HG02870 (cell line): ENCODE measurements at regions not wholly inside any gene's neighbourhood (a gene's known extent, or its start where the extent isn't known, plus 50 kb on each side); places are given as distances from the start of the nearest gene placed in this dataset.

ENCODE experiments used
- ATAC-seq: cut with Tn5 transposase; IDR thresholded peaks from one replicate; pipeline ENCODE4 v1.9.1; 2021; ENCODE audit warnings: mild to moderate bottlenecking, moderate library complexity; ENCODE audit not compliant: unreplicated experiment

DNA sequence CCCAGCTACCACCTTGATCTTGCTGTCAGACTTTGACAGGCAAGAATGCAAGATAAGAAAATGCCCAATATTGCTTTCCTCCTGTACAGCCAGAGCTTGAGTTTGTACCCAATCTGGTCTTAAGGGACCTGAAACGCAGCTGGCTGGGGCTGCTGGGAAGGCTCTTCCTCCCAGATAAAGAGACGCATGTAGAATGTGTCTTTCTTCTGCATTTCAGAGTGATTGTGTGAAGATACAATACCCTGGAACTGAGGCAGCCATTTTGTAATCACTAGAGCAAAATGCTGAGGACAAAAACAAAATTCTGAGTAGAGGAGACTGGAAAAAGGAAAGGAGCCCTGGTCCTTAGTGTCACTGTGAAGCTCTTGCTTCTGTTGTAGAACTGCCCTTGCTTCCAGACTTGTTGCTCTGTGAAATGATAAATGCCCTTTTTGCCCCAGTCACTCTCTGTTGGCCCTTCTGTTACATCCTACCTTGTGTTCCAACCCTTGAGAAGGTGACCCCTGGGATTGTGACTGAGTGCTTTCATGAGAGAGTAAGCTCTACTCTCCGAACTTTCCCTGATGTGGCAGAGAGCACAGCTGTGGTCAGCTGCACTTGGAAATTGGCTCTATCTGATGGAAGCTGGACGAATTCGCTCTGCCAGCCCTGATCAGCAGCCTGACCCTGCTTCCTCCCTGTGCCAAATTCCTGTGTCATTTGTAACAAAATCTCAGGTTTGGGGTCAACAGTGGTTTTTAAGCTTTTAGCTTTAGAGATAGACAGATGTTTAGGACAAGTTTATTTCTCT is 137.4 kb upstream of the RBMS1 start:
- no peak for ATAC-seq

DNA sequence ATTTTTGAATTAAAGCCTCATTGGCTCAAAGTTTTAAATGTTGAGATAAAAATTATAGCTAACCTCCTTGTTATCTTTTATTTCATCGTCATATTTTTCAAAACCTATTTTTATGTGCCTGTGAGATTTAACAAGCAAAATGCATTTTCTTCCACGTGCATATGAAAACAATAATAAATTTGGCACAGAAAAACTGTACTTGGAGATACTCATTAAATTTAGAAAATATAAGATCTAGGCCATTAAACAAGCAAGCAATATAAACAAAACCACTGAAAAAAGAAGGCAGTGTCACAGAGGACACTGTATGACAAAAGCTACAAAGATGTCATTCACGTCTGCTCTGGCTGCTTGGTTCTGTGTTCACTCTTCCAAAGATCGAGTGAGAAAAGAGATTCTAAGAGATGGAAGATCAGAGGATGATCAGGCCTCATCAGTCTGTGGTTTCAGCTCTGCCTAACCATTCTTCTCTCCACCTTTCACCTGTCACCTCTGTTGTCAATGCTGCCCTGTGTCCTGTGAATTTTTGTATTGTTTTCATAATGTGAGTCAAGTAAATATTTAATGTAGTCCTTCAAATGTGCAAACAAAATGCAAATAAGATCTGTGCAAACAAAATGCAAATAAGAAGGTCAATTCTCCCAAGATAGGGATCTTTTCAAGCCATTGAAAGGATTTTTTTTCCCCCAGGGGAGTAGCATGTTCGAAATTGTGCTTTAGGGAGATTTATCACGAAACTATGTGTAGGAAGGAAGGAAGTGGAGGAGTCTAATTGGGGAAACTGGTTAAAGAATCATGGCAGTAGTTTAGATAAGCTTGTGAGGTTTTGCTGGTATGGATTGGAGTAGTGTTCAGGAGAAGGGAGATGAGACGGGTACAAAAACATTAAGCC is 138.7 kb upstream of the RBMS1 start:
- ATAC-seq: no peak

DNA sequence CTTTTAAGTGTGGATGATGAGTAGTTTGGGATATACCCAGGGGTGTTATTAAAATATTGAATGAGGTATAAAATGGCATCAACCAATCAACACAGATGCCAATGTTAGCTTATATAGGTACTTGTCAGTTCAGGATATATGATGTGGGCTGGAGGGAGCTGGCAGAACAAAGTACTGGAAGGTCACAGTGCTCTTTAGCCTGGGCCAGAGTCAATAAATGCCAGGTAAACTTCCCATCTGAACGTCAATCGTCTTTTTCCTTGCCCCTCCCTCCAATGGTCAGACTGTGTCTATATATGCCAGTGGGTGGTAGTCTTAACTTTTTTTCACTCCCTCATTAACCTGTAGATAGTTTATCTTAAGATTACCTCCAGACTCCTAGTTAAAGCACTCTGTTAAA is 140.8 kb upstream of the RBMS1 start:
- ATAC-seq: no peak

DNA sequence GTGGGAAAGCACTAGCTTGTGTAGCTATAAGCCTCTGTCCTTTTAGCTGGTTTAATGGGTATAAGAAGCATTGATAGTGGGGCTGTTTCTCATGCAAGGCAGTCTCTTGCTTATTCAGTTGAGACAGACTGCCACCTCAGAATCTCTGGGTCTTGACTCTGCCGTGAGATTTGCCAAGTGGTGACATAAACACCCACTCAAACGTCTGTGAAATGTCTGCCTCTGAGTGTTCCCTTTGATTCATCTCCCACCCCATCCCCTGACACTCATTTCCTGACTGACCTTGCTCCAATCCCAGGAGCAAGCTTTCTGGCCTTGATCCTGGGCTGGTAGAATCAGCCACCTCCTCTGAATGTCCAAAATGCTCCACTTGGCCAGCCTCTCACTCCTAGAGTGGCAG is 141.9 kb upstream of the RBMS1 start:
- ATAC-seq: no peak

DNA sequence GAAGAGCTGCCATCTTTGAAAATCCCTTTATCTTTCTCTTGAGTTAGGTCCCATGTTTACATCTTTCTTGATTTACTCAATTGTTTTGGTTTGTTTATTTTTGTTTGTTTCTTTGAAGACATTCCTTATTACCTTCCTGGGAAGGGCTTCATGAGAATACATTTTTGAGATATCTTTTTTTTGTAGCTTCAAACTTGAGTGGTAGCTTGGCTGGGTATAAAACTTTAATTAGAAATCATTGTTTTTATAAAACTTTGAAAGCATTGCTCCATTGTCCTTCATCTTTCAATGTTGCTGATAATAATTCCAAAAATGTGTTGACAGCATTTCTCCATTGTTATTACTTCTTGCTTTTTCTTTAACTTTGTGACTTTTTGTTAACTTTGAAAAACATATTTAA is 145.9 kb upstream of the RBMS1 start:
- no peak for ATAC-seq

DNA sequence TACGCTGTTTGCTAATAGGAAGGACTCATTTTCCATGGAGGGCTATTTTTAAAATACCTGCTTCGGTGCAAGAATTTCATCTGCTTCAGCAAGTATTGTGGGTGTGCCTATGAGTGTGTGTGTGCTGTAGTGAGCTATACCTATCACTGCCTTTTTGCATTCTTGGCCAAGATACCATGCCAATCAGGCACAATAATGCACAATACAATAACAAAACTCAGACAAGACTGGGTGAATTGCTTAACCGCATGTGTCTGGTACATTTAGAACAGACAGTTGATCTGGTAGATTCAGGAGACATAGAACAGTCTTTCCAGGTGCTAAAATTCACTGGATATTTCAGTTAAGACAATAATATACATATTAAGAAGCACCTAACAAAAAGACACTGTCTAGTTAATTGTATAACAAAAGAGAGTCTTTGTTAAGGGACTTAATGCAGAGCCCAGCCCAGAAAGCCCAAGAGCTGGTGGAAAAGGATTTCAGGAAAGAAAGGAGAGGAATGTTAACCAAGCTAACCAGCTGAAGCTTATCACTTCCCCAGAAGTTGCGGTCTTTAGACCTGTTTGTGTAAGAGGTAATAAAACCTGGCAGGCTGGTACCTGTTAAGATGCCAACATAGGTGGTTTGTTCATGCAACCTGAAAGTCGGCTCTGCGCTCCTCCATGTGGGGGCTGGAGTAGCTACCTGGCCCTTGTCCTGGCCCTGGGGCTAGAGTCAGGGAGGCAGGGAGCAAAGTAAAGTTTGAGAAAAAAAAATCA is 153.3 kb upstream of the RBMS1 start:
- ATAC-seq: no peak

DNA sequence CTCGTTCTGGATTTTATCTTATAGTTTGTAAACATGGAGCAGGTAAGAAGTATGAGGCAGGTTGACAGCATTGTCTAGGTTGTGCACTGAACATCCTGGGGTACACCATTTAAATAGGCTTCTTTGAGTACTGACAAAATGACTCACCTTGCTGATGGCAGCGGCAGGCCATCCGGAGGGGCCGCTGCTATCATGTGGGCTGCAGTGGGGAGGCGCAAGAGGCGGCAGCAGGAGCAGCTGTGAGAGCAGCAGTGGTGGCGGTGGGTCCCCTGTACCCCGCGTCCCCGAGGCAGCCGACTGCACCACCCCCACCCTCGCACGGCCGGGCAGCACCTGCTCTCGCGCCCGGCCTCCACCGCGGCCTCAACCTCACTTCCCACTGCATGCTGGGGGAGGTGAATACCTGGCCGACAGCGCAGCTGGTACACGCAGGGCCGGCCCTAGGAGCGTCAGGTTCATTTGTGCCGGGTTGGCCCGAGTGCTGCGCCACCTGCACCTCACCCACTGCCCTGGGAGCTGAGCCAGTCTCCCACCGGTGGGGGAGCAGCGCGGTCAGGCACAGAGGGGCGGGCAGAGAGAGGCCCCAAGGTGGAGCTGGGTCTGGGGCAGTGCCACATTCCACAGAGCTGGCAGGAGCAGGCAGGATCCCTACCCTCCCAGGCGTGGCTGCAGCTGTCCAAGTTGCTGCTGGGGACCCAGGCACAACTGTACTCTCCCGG is 154.5 kb upstream of the RBMS1 start:
- ATAC-seq: no peak

DNA sequence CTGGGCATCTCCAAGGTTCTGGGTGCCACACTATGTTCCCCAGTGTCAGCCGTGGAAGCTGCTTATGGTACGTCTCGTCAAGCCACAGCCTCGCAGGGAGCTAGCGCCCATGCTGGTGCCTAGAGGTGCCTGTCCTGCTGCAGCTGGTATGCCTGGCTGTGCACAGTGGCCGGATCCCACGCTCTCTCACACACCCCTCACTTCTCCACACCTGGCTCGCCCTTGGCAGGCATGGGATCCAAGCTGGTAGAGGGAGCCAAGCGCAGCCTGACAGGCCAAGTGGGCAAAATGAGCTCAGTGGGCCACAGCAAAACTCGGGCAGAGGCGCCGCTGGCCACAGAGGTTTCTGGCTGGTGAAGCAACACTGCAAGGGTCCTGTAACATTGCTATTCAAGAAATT is 156.1 kb upstream of the RBMS1 start:
- no peak for ATAC-seq

DNA sequence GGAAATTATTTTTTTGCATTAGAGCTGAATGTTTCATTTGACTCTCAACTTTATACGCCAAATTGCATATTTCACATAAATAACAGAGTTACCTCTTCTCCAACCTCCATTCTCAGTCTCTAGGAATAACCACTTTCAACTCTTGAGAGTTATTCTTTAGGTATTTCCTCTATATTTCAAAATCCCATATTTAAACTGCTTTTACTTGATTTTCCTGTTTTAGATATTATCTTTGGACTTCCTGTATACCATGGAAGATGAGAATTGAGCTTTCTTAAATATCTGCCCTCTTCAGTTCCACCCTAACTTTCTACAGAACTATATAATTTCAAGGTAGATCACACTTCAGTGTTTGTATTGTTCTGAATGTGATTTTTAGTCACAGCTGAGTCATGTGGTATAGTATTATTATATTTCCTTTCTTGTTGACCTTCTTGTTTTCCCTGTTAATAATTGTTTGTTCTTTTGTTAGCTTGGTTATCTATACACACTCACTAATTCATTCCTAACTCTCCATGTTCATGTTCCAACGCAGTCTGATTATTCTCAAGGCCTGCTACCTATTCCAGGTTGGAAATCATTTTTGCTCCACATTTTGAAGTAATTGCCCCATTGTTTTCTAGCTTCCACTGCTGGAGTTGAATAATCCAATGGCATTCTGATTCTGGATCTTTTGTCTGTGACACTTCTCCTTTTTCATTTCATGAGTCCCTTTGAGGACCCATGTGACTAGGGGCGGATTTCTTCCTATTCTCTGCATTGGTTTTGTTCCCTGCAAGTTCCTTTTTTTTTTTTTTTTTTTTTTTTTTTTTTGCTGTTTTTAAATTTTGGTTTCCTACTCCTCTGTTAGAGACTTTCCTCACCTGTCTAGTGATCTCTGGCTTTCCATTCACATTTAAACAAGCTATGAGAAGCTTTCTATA is 156.8 kb upstream of the RBMS1 start:
- ATAC-seq: no peak

DNA sequence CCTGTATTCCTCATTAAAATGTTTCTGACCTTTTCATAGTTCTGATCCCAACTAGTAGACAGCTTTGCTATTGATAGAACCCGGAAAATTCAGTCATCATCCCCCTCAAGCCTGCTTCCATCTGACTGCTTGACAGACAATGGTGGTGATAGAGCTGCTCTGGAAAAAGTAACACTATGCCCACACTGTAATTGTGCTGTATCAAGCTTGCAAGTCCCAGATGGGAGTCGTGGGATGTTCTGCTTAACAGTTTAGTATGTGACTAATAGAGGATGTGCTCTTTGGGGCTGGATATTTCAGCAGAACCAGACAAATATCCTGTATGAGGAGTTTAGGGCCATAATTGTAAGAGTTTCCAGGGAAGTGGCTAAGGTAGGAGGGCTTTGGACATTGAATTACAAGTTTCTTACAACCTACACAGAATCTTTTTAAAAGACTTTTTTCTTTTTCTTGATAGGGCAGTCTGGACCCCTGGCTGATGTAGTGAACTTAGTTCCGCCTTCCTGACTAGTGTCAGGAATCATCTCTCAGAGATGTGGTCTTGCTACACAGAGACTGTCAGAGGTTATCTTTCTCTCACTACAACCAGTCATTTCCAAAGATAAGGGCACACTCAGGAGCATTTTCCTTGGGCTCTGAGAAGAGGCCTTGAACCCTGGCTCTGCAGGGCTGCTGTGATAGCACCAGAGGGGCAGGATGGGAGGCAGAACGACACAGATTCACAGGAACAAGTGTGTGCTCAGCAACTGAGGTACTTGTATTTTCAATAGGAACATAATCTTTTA is 158.0 kb upstream of the RBMS1 start:
- no peak for ATAC-seq

DNA sequence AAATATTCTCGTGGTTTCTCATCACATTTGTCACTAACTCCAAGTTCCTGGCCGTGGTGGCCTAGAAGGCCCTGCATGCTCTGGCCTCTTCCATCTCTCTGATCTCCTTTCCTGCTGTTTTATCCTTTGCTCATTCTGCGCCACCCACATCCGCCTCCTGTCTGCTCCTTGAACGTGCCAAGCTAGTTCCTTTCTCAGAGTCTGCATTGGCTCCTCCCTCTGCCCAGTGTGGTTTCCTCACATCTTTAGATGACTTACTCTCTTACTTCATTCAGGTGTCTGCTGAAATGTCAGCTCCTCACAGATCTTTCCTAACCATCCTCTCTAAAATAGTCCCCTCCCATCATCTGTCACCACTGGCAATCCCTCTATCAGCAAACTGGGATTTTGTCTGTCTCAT is 158.6 kb upstream of the RBMS1 start:
- ATAC-seq: no peak

DNA sequence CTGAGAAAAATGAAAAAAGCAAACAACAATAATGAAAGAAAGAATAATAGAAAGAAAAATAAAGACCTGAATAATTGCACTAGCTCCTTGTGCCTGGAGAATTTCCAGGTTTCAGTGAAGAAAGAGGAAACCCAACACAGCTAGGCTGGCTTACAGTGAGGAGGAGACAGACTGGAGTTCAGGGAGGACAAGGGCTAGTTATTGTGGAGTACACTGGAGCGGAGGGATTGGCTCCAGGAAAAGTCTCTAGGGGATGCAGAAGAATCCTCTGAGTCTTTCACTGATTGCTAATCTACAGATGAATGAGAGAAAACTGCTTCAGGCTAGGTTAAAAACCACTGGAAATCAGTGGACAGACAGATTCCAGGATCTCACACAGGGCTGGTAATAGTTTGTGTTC is 163.6 kb upstream of the RBMS1 start:
- no peak for ATAC-seq

DNA sequence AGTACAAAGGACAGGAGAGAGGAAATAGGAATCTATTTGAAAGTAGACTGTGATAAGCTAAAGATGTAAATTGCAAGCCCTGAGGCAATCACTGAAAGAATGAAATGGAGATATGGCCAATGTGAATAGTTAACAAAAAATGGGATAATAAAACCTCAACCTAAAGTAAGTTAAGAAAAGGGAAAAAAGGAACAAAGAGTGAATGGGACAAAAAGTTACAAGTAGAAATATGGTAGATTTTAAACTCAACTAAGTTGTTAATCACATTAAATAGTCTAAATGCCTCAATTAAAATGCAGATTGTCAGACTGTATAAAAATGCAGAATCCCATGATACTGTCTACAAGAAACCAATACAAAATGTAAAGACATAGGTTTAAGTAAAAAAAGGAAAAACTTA is 165.2 kb upstream of the RBMS1 start:
- ATAC-seq: no peak

DNA sequence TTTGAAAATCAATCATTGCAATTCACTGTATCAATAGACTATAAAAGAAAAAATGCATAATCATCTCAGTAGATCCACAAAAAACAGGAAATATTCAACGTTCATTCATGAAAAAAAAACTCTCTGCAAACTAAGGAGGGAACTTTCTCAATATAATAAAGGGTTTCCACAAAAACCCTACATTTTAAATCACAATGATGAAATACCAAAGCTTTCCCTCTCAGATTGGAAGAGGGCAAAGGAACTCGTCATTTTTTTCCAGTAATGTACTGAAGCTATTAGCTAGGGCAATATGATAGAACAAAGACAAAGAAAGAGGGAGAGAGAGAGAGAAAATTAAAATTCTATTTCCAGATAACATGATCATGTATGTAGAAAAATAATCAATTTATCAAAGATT is 167.1 kb upstream of the RBMS1 start:
- ATAC-seq: no peak

DNA sequence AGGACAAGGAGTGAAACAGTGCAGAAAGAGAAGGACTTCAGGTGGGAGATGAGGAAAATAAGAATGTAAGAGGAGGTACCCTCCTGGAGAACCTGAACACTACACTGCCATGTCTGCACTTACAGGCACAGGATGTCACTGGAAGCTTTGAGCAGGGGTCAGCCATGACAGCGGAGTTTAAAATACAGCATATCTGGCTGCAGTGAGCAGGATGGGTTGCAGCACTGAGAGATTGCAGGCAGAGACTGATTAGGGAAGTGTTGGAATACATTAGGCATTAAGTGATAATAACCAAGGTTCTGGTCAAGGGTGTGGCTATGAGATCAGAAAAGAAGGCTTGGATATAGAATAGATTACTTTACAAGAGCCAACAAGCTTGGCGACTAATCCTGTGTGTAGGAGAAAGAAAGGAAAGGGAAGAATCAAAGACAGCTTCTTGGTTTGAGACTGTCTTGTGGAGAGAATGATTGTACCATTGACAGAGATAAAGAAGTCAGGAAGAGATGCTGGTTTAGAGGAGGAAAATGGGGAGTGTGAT is 171.1 kb upstream of the RBMS1 start:
- no peak for ATAC-seq

DNA sequence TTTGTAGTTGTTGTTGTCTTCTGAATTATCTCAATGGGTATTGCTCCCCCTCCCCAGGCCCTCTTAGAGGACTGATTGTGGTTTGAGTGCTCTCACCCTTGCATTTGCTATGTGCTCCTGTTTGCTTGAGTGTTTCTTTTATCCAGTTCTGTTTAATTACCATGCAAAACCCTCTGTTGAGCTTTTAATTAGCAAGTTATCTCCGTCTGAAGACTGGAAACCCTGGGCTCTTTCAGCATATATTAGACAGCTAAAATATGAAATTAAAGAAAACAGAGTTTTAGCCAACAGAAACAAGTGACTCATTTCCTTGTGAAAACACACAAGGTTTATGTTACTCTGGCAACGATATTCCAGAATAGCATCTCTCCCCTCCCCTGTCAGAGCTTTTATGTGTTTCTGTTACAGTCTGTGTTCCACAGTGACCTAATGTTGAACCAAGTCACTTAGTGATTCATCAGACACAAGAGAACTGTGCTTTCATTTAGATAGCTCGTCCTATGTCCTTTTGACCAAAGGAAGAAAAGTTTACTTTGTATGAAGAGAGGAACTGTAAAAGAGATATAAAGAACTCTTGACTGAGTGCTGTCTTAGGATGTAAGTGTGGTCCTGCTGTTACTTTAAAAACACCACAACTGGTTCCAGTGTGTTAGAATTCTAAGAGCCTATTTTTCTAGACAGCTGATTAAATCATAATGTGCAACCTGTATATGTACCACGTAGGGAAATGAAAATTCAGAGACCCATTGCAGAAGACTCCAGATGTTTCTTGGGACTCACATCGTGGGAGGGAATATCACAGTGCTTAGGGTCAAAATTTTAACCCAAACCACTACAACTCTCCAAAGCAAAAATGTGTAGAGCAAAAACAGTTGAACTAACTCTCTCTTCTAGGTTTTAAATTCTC is 172.8 kb upstream of the RBMS1 start:
- peak; percentile 89 for ATAC-seq

DNA sequence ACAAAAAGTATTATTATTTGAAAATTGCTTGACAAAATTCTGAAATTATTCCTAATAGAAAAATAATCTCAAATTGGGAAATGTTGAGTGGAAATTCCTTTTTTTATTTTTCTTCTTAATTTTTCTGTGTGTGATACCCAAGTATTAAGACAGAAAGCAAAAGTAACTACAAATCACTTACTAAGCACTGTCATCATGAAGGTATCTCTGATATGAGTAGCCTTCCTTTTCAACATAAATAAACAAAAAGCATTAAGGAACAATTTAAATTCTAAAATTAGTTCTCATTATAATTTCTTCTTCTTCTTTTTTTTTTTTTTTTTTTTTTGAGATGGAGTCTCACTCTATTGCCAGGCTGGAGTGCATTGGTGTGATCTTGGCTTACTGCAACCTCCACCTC is 174.2 kb upstream of the RBMS1 start:
- ATAC-seq: no peak

DNA sequence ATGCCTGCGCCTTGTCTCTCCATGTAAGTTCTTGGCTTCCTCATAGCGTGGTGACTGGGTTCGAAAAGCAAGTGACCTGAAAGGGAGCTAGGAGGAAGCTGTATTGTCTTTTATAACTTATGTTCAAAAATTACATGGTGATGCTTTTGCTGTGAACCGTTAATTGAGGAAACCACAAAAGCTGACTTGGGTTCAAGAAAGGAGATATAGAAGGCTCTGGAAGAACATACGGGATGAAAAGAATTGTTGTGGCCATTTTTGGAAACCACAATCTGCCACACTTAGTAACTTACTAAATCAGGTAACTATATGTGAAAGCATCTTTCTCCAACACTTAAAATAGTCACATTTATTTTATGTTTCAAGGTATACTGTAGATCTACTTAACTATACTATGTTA is 177.0 kb upstream of the RBMS1 start:
- no peak for ATAC-seq
